Gastroesophageal sphincter (tissue), 3 donors: ENCODE measurements at regions not wholly inside any gene's neighbourhood (a gene's known extent, or its start where the extent isn't known, plus 50 kb on each side); places are given as distances from the start of the nearest gene placed in this dataset.

Experiments used
- CTCF ChIP-seq, 4 experiments: fragments of 200-600 bp in 2 of 4; fragments of 450-650 bp in 2 of 4; sonication (generic) in 1 of 4; IDR thresholded peaks; one replicate each; pipeline ENCODE4 v1.5.1; 2017 to 2019; ENCODE audit warnings: antibody characterized with exemption in 4 of 4, mild to moderate bottlenecking in 2 of 4, moderate library complexity in 2 of 4
- EP300 ChIP-seq: sonication (generic); formaldehyde crosslinking; IDR thresholded peaks from one replicate; pipeline ENCODE4 v1.6.1; 2017; ENCODE audit warnings: antibody characterized with exemption, mild to moderate bottlenecking
- POLR2A ChIP-seq, 2 donors: fragments of 450-650 bp; IDR thresholded peaks; one replicate each; pipeline ENCODE4 v1.6.1; 2017; ENCODE audit warnings: antibody characterized with exemption in 2 of 2, mild to moderate bottlenecking in 2 of 2, moderate library complexity in 1 of 2
- POLR2AphosphoS5 ChIP-seq: sonication (generic); formaldehyde crosslinking; IDR thresholded peaks from one replicate; pipeline ENCODE4 v1.6.1; 2017; ENCODE audit warnings: antibody characterized with exemption

- TF ChIP-seq CTCF (IDR thresholded peaks at IDR 0.05) (no peak), POLR2AphosphoS5 (no peak), POLR2A (IDR thresholded peaks at IDR 0.05) (no peak), EP300 (no peak)
Measured at GRCh38 chr11:100536979-100537378, 150.1 kb upstream of the ARHGAP42 start.
